ENCODE measurements at regions not wholly inside any gene's neighbourhood (a gene's known extent, or its start where the extent isn't known, plus 50 kb on each side); places are given as distances from the start of the nearest gene placed in this dataset.

DNA sequence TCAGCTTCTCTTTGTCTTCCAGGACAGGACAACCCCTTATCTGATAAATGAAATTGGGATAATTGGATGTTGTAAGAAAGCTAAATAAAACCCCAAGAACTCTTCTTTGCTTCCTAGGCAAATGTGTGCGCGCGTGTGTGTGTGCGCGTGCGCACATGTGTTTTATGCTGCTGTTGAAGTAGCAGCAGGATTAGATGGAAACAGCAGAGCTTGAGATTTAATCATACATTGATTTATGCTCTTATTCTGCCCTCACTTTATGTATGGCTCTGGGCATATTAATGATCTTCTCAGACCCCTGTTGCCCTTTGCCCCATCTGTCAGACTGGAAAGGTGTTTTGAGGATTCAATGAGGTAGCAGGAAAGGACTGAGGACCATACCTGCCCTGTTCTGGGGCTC, 324.0 kb upstream of the MAP3K7 start:
- Histone ChIP-seq H3K36me3 (no peaks in the 10 kb centered on the region), H3K4me3 (no peak overlapping the region), H3K9me3 (replicated peaks) (no peaks in the 10 kb centered on the region), H3K27ac (no peak overlapping the region), H3K4me1 (no peaks in the 10 kb centered on the region), H3K27me3 (no peaks in the 10 kb centered on the region)
- DNase-seq: no peak

DNA sequence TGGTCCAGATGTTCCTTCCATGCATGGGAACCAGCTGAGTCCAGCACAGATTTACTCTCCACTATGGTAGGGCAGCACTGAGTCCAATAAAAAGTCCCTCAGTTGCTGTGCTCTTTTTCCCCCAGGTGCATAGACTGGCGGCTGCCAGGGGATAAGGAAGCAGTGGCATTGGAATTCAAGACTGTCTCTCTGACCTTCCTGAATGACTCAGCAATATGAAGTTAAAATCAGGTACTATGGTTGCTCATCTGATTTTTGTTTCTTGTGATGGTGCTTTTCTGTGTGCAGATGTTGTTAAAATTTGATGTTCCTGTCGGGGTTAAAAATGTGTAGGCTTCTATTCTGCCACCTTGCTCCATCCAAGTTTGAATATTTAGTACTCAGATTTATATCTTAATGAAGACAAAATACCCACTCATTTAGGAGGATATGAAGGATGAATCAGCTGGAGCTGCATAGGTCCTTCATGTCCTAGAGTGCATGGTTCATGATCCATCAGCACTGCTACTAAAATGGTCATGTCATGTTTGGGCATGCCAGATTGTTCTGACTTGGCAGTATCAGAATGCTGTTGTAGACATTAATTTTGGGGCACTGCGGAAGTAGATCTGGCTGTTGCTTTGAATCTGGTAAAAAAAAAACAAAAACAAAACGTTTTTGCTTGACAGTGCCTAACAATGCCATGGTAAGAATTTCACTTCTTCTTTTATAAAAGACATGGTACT, 321.2 kb upstream of the MAP3K7 start:
- no peaks in the 10 kb centered on the region for H3K4me1 ChIP-seq
- DNase-seq: no peak
- H3K4me3 ChIP-seq: no peak overlapping the region
- H3K27me3 ChIP-seq: no peaks in the 10 kb centered on the region
- H3K9me3 ChIP-seq (replicated peaks): no peaks in the 10 kb centered on the region; the same call in 1 of the 2 replicates
- H3K27ac ChIP-seq: no peak overlapping the region
- H3K36me3 ChIP-seq: no peaks in the 10 kb centered on the region

DNA sequence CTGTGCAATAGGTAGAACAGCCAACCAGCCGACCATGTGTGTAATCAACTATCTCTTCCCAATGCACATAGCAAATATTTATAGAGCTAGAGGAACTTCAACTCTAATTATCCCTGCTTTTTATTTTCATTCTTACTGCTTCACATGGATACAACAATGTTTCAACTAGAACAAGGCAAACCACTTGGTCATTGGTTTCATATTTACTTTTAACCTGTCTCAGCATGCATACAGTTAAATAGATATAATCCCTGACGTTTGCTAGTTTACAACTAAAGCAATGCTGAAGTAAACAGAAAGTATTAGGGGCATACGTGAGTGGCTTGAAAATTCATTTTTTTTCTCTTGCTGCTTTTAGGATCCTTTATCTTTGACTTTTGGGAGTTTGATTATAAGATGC, 318.5 kb upstream of the MAP3K7 start:
- DNase-seq: no peak
- Histone ChIP-seq H3K36me3 (no peaks in the 10 kb centered on the region), H3K4me1 (no peaks in the 10 kb centered on the region), H3K9me3 (replicated peaks) (no peaks in the 10 kb centered on the region; the same call in 1 of the 2 replicates), H3K4me3 (no peak overlapping the region), H3K27me3 (no peaks in the 10 kb centered on the region), H3K27ac (no peak overlapping the region)

DNA sequence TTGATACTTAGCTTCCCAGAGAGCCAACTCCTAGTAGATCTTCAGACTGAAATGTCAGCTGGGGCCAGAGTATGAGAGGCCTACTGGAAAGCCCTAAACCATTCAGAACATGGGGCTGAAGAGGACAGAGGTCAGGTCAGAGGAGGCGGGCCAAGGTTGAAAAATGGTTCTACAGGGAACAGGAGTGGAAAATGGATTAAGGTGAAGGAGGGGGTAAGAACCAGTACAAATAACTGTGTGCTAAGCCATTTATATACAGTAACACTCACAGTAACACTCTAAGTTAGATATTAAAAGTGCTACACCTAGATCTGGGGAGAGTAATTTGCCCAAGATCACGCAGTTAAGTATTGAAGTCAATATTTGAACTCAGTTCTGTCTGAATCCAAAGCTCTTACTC, 313.2 kb upstream of the MAP3K7 start:
- no peaks in the 10 kb centered on the region for H3K36me3 ChIP-seq
- no peaks in the 10 kb centered on the region; the same call in 1 of the 2 replicates for H3K9me3 ChIP-seq (replicated peaks)
- H3K27me3 ChIP-seq: no peaks in the 10 kb centered on the region
- no peaks in the 10 kb centered on the region; the same call in 1 of the 2 replicates for H3K4me1 ChIP-seq
- H3K4me3 ChIP-seq: no peak overlapping the region
- no peak overlapping the region for H3K27ac ChIP-seq
- no peak for DNase-seq

DNA sequence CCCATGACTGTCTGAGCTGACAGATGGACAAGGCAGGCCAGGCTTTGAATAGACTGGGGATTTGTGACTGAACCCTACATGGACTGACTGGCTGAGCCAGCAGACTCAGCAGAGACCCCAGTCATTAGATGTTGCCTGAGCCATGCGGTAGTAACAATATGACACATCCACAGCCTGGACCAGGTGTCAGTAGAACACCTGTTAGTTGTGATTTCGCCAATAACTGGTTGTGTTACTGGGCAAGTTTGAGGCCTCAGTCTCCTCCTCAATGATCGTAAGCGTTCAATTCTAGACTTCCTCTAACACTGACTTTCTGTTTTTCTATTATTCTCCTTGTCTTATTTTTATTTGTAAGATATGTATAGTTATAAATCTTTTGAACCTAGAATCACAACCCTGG, 311.9 kb upstream of the MAP3K7 start:
- Histone ChIP-seq H3K9me3 (replicated peaks) (no peaks in the 10 kb centered on the region; the same call in 1 of the 2 replicates), H3K4me3 (no peak overlapping the region), H3K4me1 (no peaks in the 10 kb centered on the region; the same call in 1 of the 2 replicates), H3K36me3 (no peaks in the 10 kb centered on the region), H3K27ac (no peak overlapping the region), H3K27me3 (no peaks in the 10 kb centered on the region)
- no peak for DNase-seq

DNA sequence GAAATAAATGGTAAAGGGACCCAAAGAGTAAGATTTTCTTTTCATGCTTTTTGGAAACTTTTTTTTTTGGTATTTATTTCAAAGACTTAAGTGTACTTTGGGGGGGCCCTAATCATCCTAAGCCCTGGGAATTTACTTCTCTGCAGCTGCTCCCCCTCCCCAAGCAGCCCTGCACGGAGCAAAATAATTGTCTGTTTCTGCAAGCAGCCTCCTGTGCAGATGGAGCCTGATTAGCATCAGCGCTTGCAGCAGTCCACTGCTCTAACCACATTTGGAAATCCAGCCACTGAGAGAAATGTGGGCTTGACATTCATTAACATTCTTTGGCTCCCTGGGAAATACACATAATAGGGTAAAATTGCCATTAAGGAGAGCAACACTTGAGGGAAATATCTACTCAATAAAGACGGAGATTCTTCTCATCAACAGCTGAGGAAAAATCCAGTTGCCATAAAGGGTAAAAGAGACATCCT, 309.2 kb upstream of the MAP3K7 start:
- no peak overlapping the region for H3K4me3 ChIP-seq
- H3K36me3 ChIP-seq: no peaks in the 10 kb centered on the region
- no peaks in the 10 kb centered on the region; the same call in 1 of the 2 replicates for H3K4me1 ChIP-seq
- H3K27me3 ChIP-seq: no peaks in the 10 kb centered on the region
- no peaks in the 10 kb centered on the region for H3K9me3 ChIP-seq (replicated peaks)
- no peak overlapping the region for H3K27ac ChIP-seq
- no peak for DNase-seq

DNA sequence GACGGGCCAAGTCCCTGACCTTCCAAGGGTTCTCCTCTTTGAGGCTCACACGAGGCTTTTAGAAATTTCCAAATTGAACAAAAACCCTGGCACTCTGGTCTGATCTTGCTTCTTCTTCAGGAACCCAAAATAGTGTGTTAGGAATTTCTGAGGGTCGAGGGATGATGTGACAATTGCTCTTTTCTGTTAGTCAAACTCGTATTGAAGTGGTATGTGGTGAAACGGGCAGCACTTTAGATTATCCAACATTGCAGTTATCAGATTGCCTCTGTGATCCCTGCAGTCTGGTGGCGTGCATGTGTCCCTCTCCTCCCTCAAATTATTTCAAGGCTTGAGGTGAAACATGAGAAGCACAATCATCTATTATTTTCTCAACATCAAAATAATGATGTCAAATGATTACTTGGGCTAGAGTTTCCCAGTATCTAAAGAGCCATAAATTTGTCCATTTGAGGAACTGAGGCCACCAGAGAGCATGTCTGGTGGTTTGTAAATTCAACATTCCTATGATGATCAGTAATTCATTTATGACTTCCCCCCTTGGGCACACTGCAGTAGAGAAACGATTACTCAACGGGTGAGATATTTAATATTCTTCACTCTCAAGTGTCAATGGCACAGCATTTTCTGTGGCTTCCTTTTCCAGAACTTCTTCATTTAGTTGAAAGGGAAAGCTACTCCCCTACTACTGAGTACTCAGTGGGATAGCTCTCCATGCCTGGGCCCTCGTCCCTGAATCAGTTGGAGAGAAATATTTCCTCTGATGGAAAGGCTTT, 308.6 kb upstream of the MAP3K7 start:
- H3K27ac ChIP-seq: no peak overlapping the region
- H3K9me3 ChIP-seq (replicated peaks): no peaks in the 10 kb centered on the region
- H3K27me3 ChIP-seq: no peaks in the 10 kb centered on the region
- H3K36me3 ChIP-seq: no peaks in the 10 kb centered on the region
- H3K4me3 ChIP-seq: no peak overlapping the region
- H3K4me1 ChIP-seq: no peaks in the 10 kb centered on the region; the same call in 1 of the 2 replicates
- DNase-seq: no peak

DNA sequence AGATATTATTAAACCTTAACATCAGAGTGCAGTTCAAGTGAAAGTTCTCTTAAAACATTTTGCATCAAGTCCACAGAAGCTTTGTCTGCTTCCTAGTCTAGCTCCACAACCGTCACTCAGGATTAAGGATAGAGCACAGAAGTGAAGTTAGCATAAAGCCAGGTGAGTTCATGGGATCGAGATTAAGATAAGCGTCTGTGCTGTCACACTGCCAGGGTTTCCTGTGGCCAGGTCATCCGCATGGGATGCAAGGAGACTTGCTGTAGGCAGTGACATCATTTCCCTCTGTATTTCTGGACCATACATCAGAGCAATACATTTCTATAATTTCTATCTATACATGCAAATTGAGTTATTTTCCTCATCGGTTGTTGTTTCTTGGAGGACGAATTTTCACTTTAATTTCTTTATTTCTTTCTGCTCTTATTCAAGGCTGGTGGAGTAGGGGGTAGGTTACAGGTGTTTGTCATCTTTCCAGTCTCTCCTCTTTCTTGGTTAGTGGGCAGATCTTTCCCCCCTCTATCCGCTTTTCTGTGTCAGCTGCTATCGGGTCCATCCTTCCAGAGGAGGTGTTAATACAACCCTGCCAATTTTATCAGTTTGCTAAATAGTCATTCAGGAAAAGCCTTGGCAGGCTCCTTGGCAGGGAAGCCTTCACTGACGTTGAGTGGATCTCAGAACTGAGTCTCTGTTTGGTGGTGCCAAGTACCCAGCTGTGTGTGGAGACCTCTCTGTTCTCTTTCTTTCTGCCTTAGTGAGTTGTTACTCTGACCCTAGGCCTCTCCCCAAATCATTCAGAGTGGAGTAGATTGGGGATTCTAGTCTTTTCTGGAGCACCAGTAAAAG, 307.6 kb upstream of the MAP3K7 start:
- DNase-seq: no peak
- Histone ChIP-seq H3K36me3 (no peaks in the 10 kb centered on the region), H3K27ac (no peak overlapping the region)

DNA sequence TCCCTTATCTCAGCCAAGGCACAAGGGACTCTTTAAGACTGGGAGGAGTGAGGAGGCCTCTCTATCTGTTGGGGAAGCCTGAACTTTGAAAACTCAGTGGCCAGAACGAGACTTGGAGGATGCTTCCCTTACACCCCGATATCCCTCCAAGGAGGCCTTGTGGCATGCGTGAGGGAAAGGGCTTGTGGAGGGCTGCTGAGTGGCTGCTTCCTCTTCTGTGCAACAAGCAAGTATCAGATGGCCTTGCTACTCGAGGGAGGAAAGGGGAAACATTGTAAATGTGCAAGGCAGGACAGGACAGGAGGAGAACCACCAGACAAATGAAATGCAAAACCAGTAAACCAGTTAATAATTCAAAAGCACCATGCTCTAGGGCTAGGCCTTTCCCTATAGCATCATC, 306.5 kb upstream of the MAP3K7 start:
- Histone ChIP-seq H3K4me3 (no peak overlapping the region), H3K27me3 (no peaks in the 10 kb centered on the region), H3K4me1 (no peaks in the 10 kb centered on the region; the same call in 1 of the 2 replicates), H3K27ac (no peak overlapping the region), H3K9me3 (replicated peaks) (no peaks in the 10 kb centered on the region), H3K36me3 (no peaks in the 10 kb centered on the region)
- DNase-seq: no peak

More for the DNA sequence above, 307.6 kb upstream of the MAP3K7 start:
- no peaks in the 10 kb centered on the region; the same call in 1 of the 2 replicates for H3K4me1 ChIP-seq
- H3K9me3 ChIP-seq (replicated peaks): no peaks in the 10 kb centered on the region
- H3K4me3 ChIP-seq: no peak overlapping the region
- H3K27me3 ChIP-seq: no peaks in the 10 kb centered on the region

DNA sequence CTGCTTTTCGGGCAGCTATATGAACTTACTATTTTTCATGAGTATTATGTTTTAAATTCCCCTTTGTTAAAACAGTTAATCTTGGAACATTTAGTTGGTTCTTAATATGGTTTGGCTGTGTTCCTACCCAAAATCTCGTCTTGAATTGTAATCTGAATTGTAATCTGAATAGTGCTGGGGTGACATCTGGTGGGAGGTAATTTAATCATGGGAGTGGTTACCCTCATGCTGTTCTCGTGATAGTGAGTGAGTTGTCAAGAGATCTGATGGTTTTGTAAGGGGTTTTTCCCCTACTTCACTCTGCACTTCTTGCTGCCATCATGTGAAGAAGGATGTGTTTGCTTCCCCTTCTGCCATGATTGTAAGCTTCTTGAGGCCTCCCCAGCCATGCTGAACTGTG, 305.4 kb upstream of the MAP3K7 start:
- no peaks in the 10 kb centered on the region for H3K36me3 ChIP-seq
- H3K4me1 ChIP-seq: no peaks in the 10 kb centered on the region; the same call in 1 of the 2 replicates
- no peaks in the 10 kb centered on the region for H3K9me3 ChIP-seq (replicated peaks)
- no peak overlapping the region for H3K4me3 ChIP-seq
- no peak for DNase-seq
- no peak overlapping the region for H3K27ac ChIP-seq
- no peaks in the 10 kb centered on the region for H3K27me3 ChIP-seq

DNA sequence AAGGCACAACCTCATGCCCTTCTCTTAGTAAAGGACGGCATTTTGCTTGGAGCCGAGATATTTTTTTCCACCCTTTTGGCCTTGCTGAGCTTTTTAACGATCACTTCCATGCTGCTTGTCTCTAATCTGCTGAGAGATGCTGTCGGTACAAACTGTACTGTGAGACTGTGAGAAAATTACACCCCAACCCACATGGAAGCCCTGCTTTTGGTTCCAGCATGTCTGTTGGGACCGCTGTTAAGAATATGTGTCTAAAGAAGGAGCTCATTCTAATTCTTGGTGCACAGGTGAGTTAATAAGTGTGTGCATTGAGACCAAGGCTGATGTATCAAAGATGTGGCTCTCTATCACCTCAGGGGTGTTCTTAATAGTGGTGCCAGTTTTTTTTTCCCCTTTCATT, 304.5 kb upstream of the MAP3K7 start:
- Histone ChIP-seq H3K4me1 (no peaks in the 10 kb centered on the region; the same call in 1 of the 2 replicates), H3K4me3 (no peak overlapping the region), H3K27ac (no peak overlapping the region), H3K27me3 (no peaks in the 10 kb centered on the region), H3K9me3 (replicated peaks) (no peaks in the 10 kb centered on the region), H3K36me3 (no peaks in the 10 kb centered on the region)
- DNase-seq: no peak

DNA sequence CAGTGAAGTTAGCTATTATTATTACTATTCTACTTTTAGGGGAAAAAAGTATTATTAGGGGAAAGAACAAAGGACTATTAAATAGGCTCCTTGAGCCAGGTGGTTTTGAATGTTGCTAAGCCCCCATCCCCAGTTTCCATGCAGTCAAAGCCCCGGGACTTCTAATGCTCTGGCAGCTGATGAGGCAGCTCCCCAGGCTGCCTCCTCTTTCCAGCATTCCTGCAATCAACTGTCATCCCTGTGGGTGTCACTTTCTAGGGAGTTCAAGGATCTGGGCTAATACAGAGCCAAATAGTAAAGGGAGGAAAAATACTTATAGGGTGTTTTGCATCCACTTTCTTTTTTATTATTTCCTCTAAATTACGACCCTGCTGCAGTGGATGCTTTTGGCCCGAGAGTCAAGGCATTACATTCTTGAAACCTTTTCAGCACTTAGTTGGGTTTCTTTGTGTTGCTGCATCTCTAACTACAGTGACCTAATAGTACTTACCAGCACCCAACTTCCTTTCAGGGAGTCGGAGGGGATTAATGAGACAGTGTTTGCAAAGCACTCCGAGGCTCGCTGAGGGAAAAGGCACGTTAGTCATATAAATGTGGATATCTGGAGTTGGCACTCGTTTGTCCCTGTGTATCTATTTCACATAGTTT, 303.9 kb upstream of the MAP3K7 start:
- no peak for DNase-seq
- no peaks in the 10 kb centered on the region for H3K36me3 ChIP-seq
- no peaks in the 10 kb centered on the region for H3K27me3 ChIP-seq
- H3K4me1 ChIP-seq: no peaks in the 10 kb centered on the region; the same call in 1 of the 2 replicates
- H3K9me3 ChIP-seq (replicated peaks): no peaks in the 10 kb centered on the region
- H3K27ac ChIP-seq: no peak overlapping the region
- H3K4me3 ChIP-seq: no peak overlapping the region

DNA sequence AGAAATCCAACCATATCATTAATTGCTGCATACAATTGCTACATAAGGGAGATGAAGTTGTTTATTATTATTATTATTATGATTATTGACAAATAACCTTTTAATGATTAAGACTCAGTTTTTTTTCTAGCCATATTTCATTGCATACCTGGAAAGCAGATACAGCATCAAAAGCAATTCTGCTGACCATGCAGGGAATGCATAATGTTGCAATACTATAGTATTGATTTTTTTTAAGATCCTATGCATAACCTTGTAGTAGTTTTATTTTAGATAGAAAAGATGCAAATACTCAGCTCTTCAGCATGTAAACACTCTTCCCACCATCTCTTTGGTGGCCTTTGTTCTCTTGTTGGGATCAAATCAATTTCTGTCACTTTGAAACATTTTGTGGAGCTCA, 300.9 kb upstream of the MAP3K7 start:
- Histone ChIP-seq H3K4me1 (no peaks in the 10 kb centered on the region; the same call in 1 of the 2 replicates), H3K27me3 (no peaks in the 10 kb centered on the region), H3K9me3 (replicated peaks) (0 out of 2 replicates have a peak, but pooled peaks cover 3% of the 10 kb centered on the region), H3K27ac (no peak overlapping the region), H3K4me3 (no peak overlapping the region), H3K36me3 (no peaks in the 10 kb centered on the region)
- no peak for DNase-seq

DNA sequence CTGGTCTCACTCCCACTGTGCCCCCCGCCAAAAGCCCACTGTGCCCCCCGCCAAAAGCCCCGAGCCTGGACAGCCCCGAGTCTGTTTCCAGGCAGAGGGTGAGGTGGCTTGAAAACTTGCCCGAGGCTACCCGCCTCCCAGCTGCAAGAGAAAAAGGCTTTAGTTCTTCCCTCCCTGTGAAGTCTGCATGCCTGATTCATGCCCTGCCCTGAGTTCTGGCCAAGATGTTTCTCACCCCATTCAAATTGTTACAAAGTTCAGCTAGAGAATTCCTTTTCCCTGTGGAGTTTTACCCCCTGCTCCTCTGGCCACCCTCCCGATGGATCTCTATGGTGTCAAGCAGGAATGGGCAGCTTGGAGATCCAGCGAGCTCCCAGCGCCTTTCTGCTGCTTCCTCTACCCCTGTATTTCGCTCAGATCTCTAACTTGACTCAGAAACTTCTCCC, 298.8 kb upstream of the MAP3K7 start:
- 0 out of 2 replicates have a peak, but pooled peaks cover 3% of the 10 kb centered on the region for H3K9me3 ChIP-seq (replicated peaks)
- DNase-seq: peak in 1 of 2 experiments; percentile 29

More for the DNA sequence above, 298.8 kb upstream of the MAP3K7 start:
- no peaks in the 10 kb centered on the region for H3K36me3 ChIP-seq
- H3K27me3 ChIP-seq: no peaks in the 10 kb centered on the region
- H3K4me3 ChIP-seq: peak overlapping the region; percentile 46
- H3K4me1 ChIP-seq: no peaks in the 10 kb centered on the region
- H3K27ac ChIP-seq: peak overlapping the region; percentile 49
